Hepatocyte (in vitro differentiated cells): ENCODE measurements at regions not wholly inside any gene's neighbourhood (a gene's known extent, or its start where the extent isn't known, plus 50 kb on each side); places are given as distances from the start of the nearest gene placed in this dataset.
A peak's percentile ranks its signal among the peaks of the same experiment; 100 is the strongest.

ENCODE experiments used
- DNase-seq: peaks from one replicate; pipeline ENCODE4 v3.0.0-alpha.2; 2016; ENCODE audit warnings: low spot score
- H2AFZ ChIP-seq: fragments of 200-600 bp; sonication (generic); 2 replicates; pipeline ENCODE4 v1.6.0; 2016; ENCODE audit warnings: antibody characterized with exemption, mild to moderate bottlenecking
- H3K27ac ChIP-seq: fragments of 200-600 bp; sonication (generic); 2 replicates; pipeline ENCODE4 v1.5.1; 2016; ENCODE audit warnings: mild to moderate bottlenecking
- H3K27me3 ChIP-seq: fragments of 200-600 bp; sonication (generic); 2 replicates; pipeline ENCODE4 v1.6.1; 2016
- H3K36me3 ChIP-seq: fragments of 200-600 bp; sonication (generic); replicated peaks from 2 replicates; pipeline ENCODE4 v1.5.1; 2016; ENCODE audit warnings: low read depth; ENCODE audit not compliant: insufficient read depth
- H3K4me1 ChIP-seq: fragments of 200-600 bp; sonication (generic); 2 replicates; pipeline ENCODE4 v1.5.1; 2016; ENCODE audit warnings: mild to moderate bottlenecking, moderate library complexity; ENCODE audit not compliant: insufficient read depth
- H3K4me2 ChIP-seq: fragments of 200-600 bp; sonication (generic); 2 replicates; pipeline ENCODE4 v1.6.0; 2016
- H3K4me3 ChIP-seq: fragments of 200-600 bp; sonication (generic); 2 replicates; pipeline ENCODE4 v1.5.1; 2016; ENCODE audit warnings: mild to moderate bottlenecking
- H3K79me2 ChIP-seq: fragments of 200-600 bp; sonication (generic); 2 replicates; pipeline ENCODE4 v1.6.0; 2017; ENCODE audit warnings: mild to moderate bottlenecking
- H3K9me2 ChIP-seq: fragments of 200-600 bp; sonication (generic); replicated peaks from 2 replicates; pipeline ENCODE4 v1.6.0; 2017; ENCODE audit warnings: mild to moderate bottlenecking; ENCODE audit not compliant: insufficient read depth
- H3K9me3 ChIP-seq: fragments of 200-600 bp; sonication (generic); 2 replicates; pipeline ENCODE4 v1.5.1; 2016; ENCODE audit warnings: low read depth, mild to moderate bottlenecking
- H4K20me1 ChIP-seq: fragments of 200-600 bp; sonication (generic); 2 replicates; pipeline ENCODE4 v1.6.0; 2016; ENCODE audit warnings: mild to moderate bottlenecking; ENCODE audit not compliant: insufficient read depth, poor library complexity, severe bottlenecking
- EZH2 ChIP-seq: fragments of 200-600 bp; sonication (generic); IDR thresholded peaks from 2 replicates; pipeline ENCODE4 v1.6.1; 2016; ENCODE audit warnings: antibody characterized with exemption, mild to moderate bottlenecking, borderline replicate concordance
- EZH2phosphoT487 ChIP-seq: fragments of 200-600 bp; sonication (generic); IDR thresholded peaks from one replicate; pipeline ENCODE4 v1.6.1; 2018; ENCODE audit warnings: antibody characterized with exemption, mild to moderate bottlenecking, low read depth, moderate library complexity; ENCODE audit not compliant: unreplicated experiment, severe bottlenecking
- WGBS: methylation state at CpG from one replicate; pipeline ENCODE4 v1.1.6; 2016; ENCODE audit warnings: low lambda C conversion rate; ENCODE audit errors: missing lambda C conversion rate; 5-methylcytosine and 5-hydroxymethylcytosine counted together
- TF ChIP-seq, protein P1 (sequence below): fragments of 200-600 bp; sonication (generic); IDR thresholded peaks from 2 replicates; pipeline ENCODE4 v1.5.1; 2016; ENCODE audit warnings: antibody characterized with exemption, mild to moderate bottlenecking; ENCODE audit not compliant: poor library complexity

DNA sequence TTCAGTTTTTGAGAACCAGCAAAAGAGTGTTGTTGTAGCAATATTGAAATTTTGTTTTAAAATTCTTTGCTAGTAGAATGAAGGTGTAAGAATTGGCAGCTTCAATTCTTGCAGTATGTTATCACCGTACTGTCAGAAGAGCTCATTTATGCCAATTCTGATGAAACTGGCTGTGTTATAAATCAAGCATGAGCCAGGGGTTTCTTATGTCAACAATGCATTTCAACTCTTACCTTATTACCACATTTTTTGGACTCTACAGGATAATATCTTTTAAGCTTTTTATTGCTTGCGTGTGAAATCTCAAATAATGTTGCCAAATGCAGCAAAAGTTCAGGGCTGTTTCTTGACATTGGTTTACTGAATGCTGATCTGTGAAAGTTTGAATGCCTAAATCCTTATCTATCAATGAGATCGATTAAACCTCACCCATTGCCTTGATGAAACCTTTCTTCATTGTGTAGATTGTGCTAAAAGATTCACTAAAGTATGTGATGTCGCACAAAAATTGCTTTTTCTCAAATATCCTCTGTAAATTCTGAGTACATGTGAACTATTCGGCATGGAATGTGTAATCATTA lies 1389.3 kb upstream of the ZEB2 start:
- H3K9me3 ChIP-seq, result no peaks in the 10 kb centered on the region
- DNase-seq, result no peak
- H3K4me1 ChIP-seq, result no peaks in the 10 kb centered on the region
- no peaks in the 10 kb centered on the region for H3K36me3 ChIP-seq
- no peak overlapping the region for H3K4me3 ChIP-seq
- H3K9me2 ChIP-seq, result no peaks in the 10 kb centered on the region
- H3K4me2 ChIP-seq, result no peak overlapping the region
- no peaks in the 10 kb centered on the region for H4K20me1 ChIP-seq
- no peaks in the 10 kb centered on the region for H3K27me3 ChIP-seq
- H2AFZ ChIP-seq, result no peak overlapping the region
- H3K27ac ChIP-seq, result no peak overlapping the region
- no peaks in the 10 kb centered on the region for H3K79me2 ChIP-seq
- no peak for TF ChIP-seq EZH2phosphoT487
- TF ChIP-seq, protein P1, sequence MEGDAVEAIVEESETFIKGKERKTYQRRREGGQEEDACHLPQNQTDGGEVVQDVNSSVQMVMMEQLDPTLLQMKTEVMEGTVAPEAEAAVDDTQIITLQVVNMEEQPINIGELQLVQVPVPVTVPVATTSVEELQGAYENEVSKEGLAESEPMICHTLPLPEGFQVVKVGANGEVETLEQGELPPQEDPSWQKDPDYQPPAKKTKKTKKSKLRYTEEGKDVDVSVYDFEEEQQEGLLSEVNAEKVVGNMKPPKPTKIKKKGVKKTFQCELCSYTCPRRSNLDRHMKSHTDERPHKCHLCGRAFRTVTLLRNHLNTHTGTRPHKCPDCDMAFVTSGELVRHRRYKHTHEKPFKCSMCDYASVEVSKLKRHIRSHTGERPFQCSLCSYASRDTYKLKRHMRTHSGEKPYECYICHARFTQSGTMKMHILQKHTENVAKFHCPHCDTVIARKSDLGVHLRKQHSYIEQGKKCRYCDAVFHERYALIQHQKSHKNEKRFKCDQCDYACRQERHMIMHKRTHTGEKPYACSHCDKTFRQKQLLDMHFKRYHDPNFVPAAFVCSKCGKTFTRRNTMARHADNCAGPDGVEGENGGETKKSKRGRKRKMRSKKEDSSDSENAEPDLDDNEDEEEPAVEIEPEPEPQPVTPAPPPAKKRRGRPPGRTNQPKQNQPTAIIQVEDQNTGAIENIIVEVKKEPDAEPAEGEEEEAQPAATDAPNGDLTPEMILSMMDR, result no peak
- no peak for TF ChIP-seq EZH2
- WGBS, result 81% methylated on average over 5 of the region's 5 CpGs

DNA sequence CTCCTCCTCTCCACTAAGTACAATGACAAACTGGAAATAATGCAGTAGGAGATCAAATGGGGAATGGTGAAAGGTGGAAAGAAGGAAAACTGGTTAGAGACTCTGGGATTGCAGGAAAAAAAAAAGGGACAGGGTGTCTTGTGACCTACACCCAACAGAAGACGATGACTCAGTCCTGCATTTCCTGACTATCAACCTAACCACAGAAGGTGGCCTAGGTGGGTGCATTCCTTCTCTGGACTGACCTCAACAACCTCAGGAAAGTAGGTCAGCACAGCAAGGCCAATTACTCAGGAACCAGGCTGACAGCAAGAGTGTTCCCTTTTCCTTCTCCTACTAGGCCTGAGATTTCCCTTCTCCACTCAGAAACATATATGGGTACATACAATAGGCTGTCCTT lies 1386.4 kb upstream of the ZEB2 start:
- no peaks in the 10 kb centered on the region for H3K4me1 ChIP-seq
- no peaks in the 10 kb centered on the region for H3K79me2 ChIP-seq
- TF ChIP-seq EZH2 (no peak), EZH2phosphoT487 (no peak)
- TF ChIP-seq, protein P1, result no peak
- 75% methylated on average over 1 of the region's 1 CpG for WGBS
- peak; percentile 8 for DNase-seq
- no peak overlapping the region for H2AFZ ChIP-seq
- H3K9me2 ChIP-seq, result no peaks in the 10 kb centered on the region
- no peaks in the 10 kb centered on the region for H4K20me1 ChIP-seq
- no peaks in the 10 kb centered on the region for H3K27me3 ChIP-seq
- no peak overlapping the region for H3K4me3 ChIP-seq
- no peaks in the 10 kb centered on the region for H3K9me3 ChIP-seq
- no peak overlapping the region for H3K4me2 ChIP-seq
- H3K27ac ChIP-seq, result no peak overlapping the region
- H3K36me3 ChIP-seq, result no peaks in the 10 kb centered on the region

DNA sequence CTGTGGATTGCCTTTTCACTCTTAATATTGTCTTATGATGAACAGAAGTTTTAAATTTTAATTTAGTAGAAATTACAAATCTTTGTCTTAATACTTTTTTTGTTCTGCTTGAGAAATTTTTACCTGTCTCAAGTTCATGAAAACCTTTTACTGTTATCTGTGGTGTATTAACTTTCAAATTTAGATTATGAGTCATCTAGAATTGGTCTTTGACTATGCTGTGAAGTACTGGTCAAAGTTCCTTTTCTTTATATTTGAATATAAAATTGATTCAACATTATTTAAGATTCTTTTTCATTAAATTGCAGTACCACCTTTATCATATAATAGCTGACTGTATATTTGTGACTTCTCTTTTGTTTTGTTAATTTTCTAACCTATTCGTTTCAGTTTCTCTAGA lies 1385.5 kb upstream of the ZEB2 start:
- no peaks in the 10 kb centered on the region for H4K20me1 ChIP-seq
- no peaks in the 10 kb centered on the region for H3K36me3 ChIP-seq
- H2AFZ ChIP-seq, result no peak overlapping the region
- H3K79me2 ChIP-seq, result no peaks in the 10 kb centered on the region
- H3K27ac ChIP-seq, result no peak overlapping the region
- H3K4me2 ChIP-seq, result no peak overlapping the region
- no peaks in the 10 kb centered on the region for H3K4me1 ChIP-seq
- WGBS, result 94% methylated on average over 1 of the region's 1 CpG
- H3K9me2 ChIP-seq, result no peaks in the 10 kb centered on the region
- H3K4me3 ChIP-seq, result no peak overlapping the region
- TF ChIP-seq EZH2, result no peak
- TF ChIP-seq, protein P1, result no peak
- TF ChIP-seq EZH2phosphoT487, result no peak
- H3K27me3 ChIP-seq, result no peaks in the 10 kb centered on the region
- DNase-seq, result no peak
- no peaks in the 10 kb centered on the region for H3K9me3 ChIP-seq

DNA sequence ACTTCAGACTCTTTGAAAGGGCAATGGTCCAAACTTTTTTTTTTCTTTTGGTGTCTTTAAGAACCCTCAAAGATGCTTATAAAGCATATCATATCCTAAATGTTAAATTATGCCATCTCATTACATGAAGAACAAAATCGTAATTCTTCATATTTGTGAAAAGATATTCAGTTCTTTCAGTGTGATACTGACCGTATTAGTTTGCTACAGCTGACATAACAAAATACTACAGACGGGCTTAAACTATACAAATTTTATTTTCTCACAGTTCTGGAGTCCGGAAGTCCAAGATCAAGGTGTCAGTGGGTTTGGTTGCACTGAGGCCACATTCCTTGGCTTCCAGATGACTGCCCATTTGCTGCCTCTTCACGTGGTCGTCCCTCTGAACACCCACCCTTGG lies 1377.2 kb upstream of the ZEB2 start:
- H4K20me1 ChIP-seq, result no peaks in the 10 kb centered on the region
- no peaks in the 10 kb centered on the region for H3K9me3 ChIP-seq
- H3K4me1 ChIP-seq, result no peaks in the 10 kb centered on the region
- H3K9me2 ChIP-seq, result no peaks in the 10 kb centered on the region
- no peaks in the 10 kb centered on the region for H3K36me3 ChIP-seq
- TF ChIP-seq EZH2phosphoT487 (no peak), EZH2 (no peak)
- TF ChIP-seq, protein P1, result no peak
- no peaks in the 10 kb centered on the region for H3K79me2 ChIP-seq
- no peak overlapping the region for H3K4me2 ChIP-seq
- H2AFZ ChIP-seq, result no peak overlapping the region
- DNase-seq, result no peak
- no peak overlapping the region for H3K4me3 ChIP-seq
- no peaks in the 10 kb centered on the region for H3K27me3 ChIP-seq
- no peak overlapping the region for H3K27ac ChIP-seq
- WGBS, result 93% methylated on average over 6 of the region's 6 CpGs
